Tibial nerve (tissue), 4 donors: ENCODE measurements at regions not wholly inside any gene's neighbourhood (a gene's known extent, or its start where the extent isn't known, plus 50 kb on each side); places are given as distances from the start of the nearest gene placed in this dataset.
"Not testable (repeated sequence)": the region's sequence is repeated elsewhere in the genome, so short reads cannot be mapped to it uniquely, and the experiment has no call there.

Source experiments
- DNase-seq, 2 donors: peaks; one replicate each; pipeline ENCODE4 v3.0.0-alpha.2; 2019; ENCODE audit warnings: low spot score in 2 of 2
- H3K27ac ChIP-seq, 4 donors: fragments of 200-600 bp; sonication (generic) in 3 of 4; one replicate each; pipeline ENCODE4 v1.5.1; 2017 to 2019; ENCODE audit warnings: mild to moderate bottlenecking in 1 of 4
- H3K27me3 ChIP-seq, 2 donors: fragments of 200-600 bp; sonication (generic) in 1 of 2; one replicate each; pipeline versions ENCODE4 v1.5.1 to v1.6.0; 2017 to 2019
- H3K36me3 ChIP-seq, 3 donors: fragments of 200-600 bp; sonication (generic); one replicate each; pipeline ENCODE4 v1.5.1; 2018 to 2019
- H3K4me1 ChIP-seq, 4 donors: fragments of 200-600 bp; sonication (generic) in 3 of 4; one replicate each; pipeline ENCODE4 v1.5.1; 2017 to 2019
- H3K4me3 ChIP-seq, 4 donors: fragments of 200-600 bp; sonication (generic) in 3 of 4; one replicate each; pipeline ENCODE4 v1.5.1; 2017 to 2019; ENCODE audit warnings: mild to moderate bottlenecking in 1 of 4, moderate library complexity in 1 of 4
- H3K9me3 ChIP-seq, 4 donors: fragments of 200-600 bp; sonication (generic) in 3 of 4; one replicate each; pipeline ENCODE4 v1.5.1; 2017 to 2019
- CTCF ChIP-seq, 5 experiments: fragments of 200-600 bp in 3 of 5; fragments of 450-650 bp in 2 of 5; sonication (generic) in 3 of 5; IDR thresholded peaks; one replicate each; pipeline ENCODE4 v1.5.1; 2016 to 2019; ENCODE audit warnings: antibody characterized with exemption in 5 of 5, mild to moderate bottlenecking in 3 of 5, moderate library complexity in 2 of 5
- EP300 ChIP-seq, 2 donors: sonication (generic); formaldehyde crosslinking; IDR thresholded peaks; one replicate each; pipeline ENCODE4 v1.6.1; 2017; ENCODE audit warnings: antibody characterized with exemption in 2 of 2, mild to moderate bottlenecking in 1 of 2
- POLR2A ChIP-seq, 2 donors: fragments of 450-650 bp; IDR thresholded peaks; one replicate each; pipeline ENCODE4 v1.6.1; 2017; ENCODE audit warnings: antibody characterized with exemption in 2 of 2, mild to moderate bottlenecking in 2 of 2, moderate library complexity in 2 of 2
- WGBS, 2 donors: methylation state at CpG; one replicate each; pipeline ENCODE4 v1.1.5; 2018; 5-methylcytosine and 5-hydroxymethylcytosine counted together

- no peak for TF ChIP-seq CTCF (IDR thresholded peaks at IDR 0.05)
- TF ChIP-seq EP300 (IDR thresholded peaks at IDR 0.05): no peak
- TF ChIP-seq POLR2A (IDR thresholded peaks at IDR 0.05): no peak
- no peak for DNase-seq
- H3K4me3 ChIP-seq: no peak overlapping the region
- no peaks in the 10 kb centered on the region for H3K4me1 ChIP-seq
- no peaks in the 10 kb centered on the region for H3K27me3 ChIP-seq
- no peaks in the 10 kb centered on the region for H3K36me3 ChIP-seq
- no peak overlapping the region for H3K27ac ChIP-seq
- peaks cover 0 to 8% (median 3%) of the 10 kb centered on the region in 4 donors for H3K9me3 ChIP-seq
- WGBS, 2 donors: 64 to 65% methylated on average over 6 of the region's 6 CpGs
These were observed 164.4 kb downstream of the CXXC4 start for GRCh38 chr4:104330125-104330905.

- H3K27me3 ChIP-seq, H3K4me1 ChIP-seq, H3K36me3 ChIP-seq, H3K4me3 ChIP-seq, DNase-seq, H3K27ac ChIP-seq: not testable (repeated sequence)
- peaks cover 0 to 11% (median 0%) of the 10 kb centered on the region in 4 donors for H3K9me3 ChIP-seq
- WGBS, 2 donors: 92 to 96% methylated on average over 12 of the region's 12 CpGs
These were observed 167.6 kb downstream of the CXXC4 start for GRCh38 chr4:104326991-104327694.

- 78 to 81% methylated on average over 1 of the region's 1 CpG for WGBS, 2 donors
- no peaks in the 10 kb centered on the region for H3K36me3 ChIP-seq
- H3K27me3 ChIP-seq: no peaks in the 10 kb centered on the region
- H3K9me3 ChIP-seq: no peaks in the 10 kb centered on the region
- H3K4me1 ChIP-seq: no peaks in the 10 kb centered on the region
- TF ChIP-seq EP300 (IDR thresholded peaks at IDR 0.05): no peak
- no peak overlapping the region for H3K4me3 ChIP-seq
- DNase-seq: no peak
- H3K27ac ChIP-seq: no peak overlapping the region
These were observed 192.0 kb downstream of the CXXC4 start for GRCh38 chr4:104302731-104303130.

- WGBS, 2 donors: 75 to 87% methylated on average over 2 of the region's 2 CpGs
- no peak overlapping the region for H3K4me3 ChIP-seq
- DNase-seq: no peak
- no peaks in the 10 kb centered on the region for H3K9me3 ChIP-seq
- TF ChIP-seq POLR2A (IDR thresholded peaks at IDR 0.05) (no peak), EP300 (IDR thresholded peaks at IDR 0.05) (no peak), CTCF (IDR thresholded peaks at IDR 0.05) (no peak)
- H3K27me3 ChIP-seq: no peaks in the 10 kb centered on the region
- no peak overlapping the region for H3K27ac ChIP-seq
- no peaks in the 10 kb centered on the region for H3K4me1 ChIP-seq
- H3K36me3 ChIP-seq: no peaks in the 10 kb centered on the region
These were observed 199.9 kb downstream of the CXXC4 start for GRCh38 chr4:104294811-104295210.

GRCh38 chr4:104286867-104287266, 207.8 kb downstream of the CXXC4 start:
- Histone ChIP-seq H3K4me1 (no peaks in the 10 kb centered on the region), H3K4me3 (no peak overlapping the region), H3K36me3 (no peaks in the 10 kb centered on the region), H3K27ac (no peak overlapping the region), H3K9me3 (peaks cover 0 to 6% (median 0%) of the 10 kb centered on the region in 4 donors), H3K27me3 (no peaks in the 10 kb centered on the region)
- no peak for DNase-seq
- no peak for TF ChIP-seq EP300 (IDR thresholded peaks at IDR 0.05)
- no peak for TF ChIP-seq POLR2A (IDR thresholded peaks at IDR 0.05)
- TF ChIP-seq CTCF (IDR thresholded peaks at IDR 0.05): no peak

- TF ChIP-seq CTCF (IDR thresholded peaks at IDR 0.05) (no peak), POLR2A (IDR thresholded peaks at IDR 0.05) (no peak), EP300 (IDR thresholded peaks at IDR 0.05) (no peak)
- no peak for DNase-seq
- Histone ChIP-seq H3K4me3 (no peak overlapping the region), H3K9me3 (no peaks in the 10 kb centered on the region), H3K36me3 (no peaks in the 10 kb centered on the region), H3K27me3 (no peaks in the 10 kb centered on the region), H3K4me1 (no peaks in the 10 kb centered on the region), H3K27ac (no peak overlapping the region)
These were observed 211.4 kb downstream of the CXXC4 start for GRCh38 chr4:104283303-104283702.
